Psoas muscle (tissue), 7 donors: ENCODE measurements at regions not wholly inside any gene's neighbourhood (a gene's known extent, or its start where the extent isn't known, plus 50 kb on each side); places are given as distances from the start of the nearest gene placed in this dataset.

Source experiments
- ATAC-seq, 4 donors: fragments of 200-7000 bp; cut with Tn5 transposase; one replicate each; pipeline ENCODE4 v1.9.1; 2020; ENCODE audit warnings: moderate library complexity in 3 of 4, mild to moderate bottlenecking in 2 of 4
- DNase-seq, 2 donors: peaks; one replicate each; pipeline ENCODE4 v3.0.0-alpha.2; 2020
- H3K27ac ChIP-seq: fragments of 200-600 bp; one replicate; pipeline ENCODE4 v1.8.0; 2022
- H3K27me3 ChIP-seq, 3 donors: fragments of 200-600 bp in 1 of 3; one replicate each; pipeline versions ENCODE4 v1.6.1 to v1.8.0; 2013 to 2022; ENCODE audit warnings: low read length in 2 of 3, mild to moderate bottlenecking in 2 of 3, moderate library complexity in 1 of 3; ENCODE audit not compliant: insufficient read depth in 3 of 3
- H3K36me3 ChIP-seq, 2 donors: fragments of 200-600 bp in 1 of 2; one replicate each; pipeline versions ENCODE4 v1.6.1 to v1.8.0; 2013 to 2022; ENCODE audit warnings: low read depth in 1 of 2, mild to moderate bottlenecking in 1 of 2, moderate library complexity in 1 of 2; ENCODE audit not compliant: insufficient read depth in 1 of 2
- H3K4me1 ChIP-seq: fragments of 200-600 bp; one replicate; pipeline ENCODE4 v1.8.0; 2022
- H3K4me3 ChIP-seq: fragments of 200-600 bp; one replicate; pipeline ENCODE4 v1.8.0; 2022; ENCODE audit warnings: mild to moderate bottlenecking
- H3K9me3 ChIP-seq: fragments of 200-600 bp; one replicate; pipeline ENCODE4 v1.8.0; 2022
- WGBS, 3 donors: extraction: QIAGEN DNeasy Blood & Tissue Kit; methylation state at CpG; one replicate each; pipeline versions ENCODE4 v1.1.6 to v1.1.7; 2013; 5-methylcytosine and 5-hydroxymethylcytosine counted together
- intact Hi-C, 2 donors: fragments of 100-400 bp; cut with DNase I; formaldehyde crosslinking; loops; one replicate each; pipeline versions ENCODE4 v1.11.0 to v1.14.2; 2022
- TF ChIP-seq, protein P1 (sequence below): fragments of 200-600 bp; IDR thresholded peaks from one replicate; pipeline ENCODE4 v1.8.0; 2022; ENCODE audit warnings: antibody characterized with exemption
- donor health status: healthy with polysubstance abuse.
- donor health status: DM: no; HTN: no; CAD: no; lungs with moderate emphysema.
- donor health status: Bipolar disorder and iron deficiency.
- donor health status: healthy.
- donor health status: DM: yes; HTN: yes; CAD: no.
- donor health status: DM: no; HTN: no; CAD: no.
- donor health status: DM: yes; HTN: yes; CAD: no.

DNA sequence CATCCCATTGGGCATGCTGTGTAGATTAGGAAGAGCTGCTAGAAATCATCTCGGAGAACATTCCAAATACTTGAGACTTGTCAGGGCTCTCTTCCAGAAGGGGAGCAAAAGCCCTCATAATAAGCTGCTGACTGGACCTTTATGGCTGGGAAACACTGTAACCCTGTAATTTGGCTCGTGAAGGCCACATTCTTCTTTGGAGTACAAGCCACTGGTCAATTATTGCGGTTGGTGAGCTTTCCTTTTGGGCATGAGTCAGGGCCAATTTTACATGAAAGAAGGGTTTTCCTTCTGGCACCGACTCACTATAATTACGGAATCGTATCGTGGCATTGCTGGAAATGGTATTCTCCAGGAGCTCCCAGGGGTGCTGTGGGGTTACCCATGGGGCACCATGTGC is 434.5 kb upstream of the RGMA start:
- Histone ChIP-seq H3K9me3 (no peaks in the 10 kb centered on the region), H3K27me3 (no peaks in the 10 kb centered on the region), H3K4me1 (peaks cover 12% of the 10 kb centered on the region), H3K4me3 (no peak overlapping the region), H3K36me3 (no peaks in the 10 kb centered on the region), H3K27ac (no peak overlapping the region)
- DNase-seq (no peak), ATAC-seq (no peak)
- intact Hi-C loops: no loop called here
- WGBS, 3 donors: 36 to 42% (median 41%) methylated on average over 7 of the region's 7 CpGs
- TF ChIP-seq, protein P1, sequence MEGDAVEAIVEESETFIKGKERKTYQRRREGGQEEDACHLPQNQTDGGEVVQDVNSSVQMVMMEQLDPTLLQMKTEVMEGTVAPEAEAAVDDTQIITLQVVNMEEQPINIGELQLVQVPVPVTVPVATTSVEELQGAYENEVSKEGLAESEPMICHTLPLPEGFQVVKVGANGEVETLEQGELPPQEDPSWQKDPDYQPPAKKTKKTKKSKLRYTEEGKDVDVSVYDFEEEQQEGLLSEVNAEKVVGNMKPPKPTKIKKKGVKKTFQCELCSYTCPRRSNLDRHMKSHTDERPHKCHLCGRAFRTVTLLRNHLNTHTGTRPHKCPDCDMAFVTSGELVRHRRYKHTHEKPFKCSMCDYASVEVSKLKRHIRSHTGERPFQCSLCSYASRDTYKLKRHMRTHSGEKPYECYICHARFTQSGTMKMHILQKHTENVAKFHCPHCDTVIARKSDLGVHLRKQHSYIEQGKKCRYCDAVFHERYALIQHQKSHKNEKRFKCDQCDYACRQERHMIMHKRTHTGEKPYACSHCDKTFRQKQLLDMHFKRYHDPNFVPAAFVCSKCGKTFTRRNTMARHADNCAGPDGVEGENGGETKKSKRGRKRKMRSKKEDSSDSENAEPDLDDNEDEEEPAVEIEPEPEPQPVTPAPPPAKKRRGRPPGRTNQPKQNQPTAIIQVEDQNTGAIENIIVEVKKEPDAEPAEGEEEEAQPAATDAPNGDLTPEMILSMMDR: no peak

DNA sequence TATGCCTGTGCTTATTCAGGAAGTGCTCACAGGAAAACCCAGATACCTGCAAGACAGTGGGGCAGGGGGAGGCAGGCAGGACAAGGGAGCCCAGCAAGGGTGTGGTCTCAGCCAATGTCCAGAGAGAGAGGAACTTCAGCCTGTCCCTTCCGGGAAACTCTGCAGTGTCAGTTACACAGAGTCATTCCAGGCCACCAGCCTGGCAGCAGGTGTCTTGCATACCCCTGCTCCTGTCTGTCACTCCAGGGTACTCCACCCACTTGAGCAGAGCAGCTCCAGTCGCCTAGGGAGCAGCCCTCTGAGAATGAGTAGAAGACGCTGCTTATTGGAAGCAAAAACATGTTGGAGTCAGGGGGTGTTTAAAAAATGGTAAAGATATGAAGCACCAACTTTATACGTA is 431.2 kb upstream of the RGMA start:
- Histone ChIP-seq H3K36me3 (no peaks in the 10 kb centered on the region), H3K9me3 (no peaks in the 10 kb centered on the region), H3K27me3 (no peaks in the 10 kb centered on the region), H3K4me1 (peaks cover 25% of the 10 kb centered on the region), H3K4me3 (peak overlapping the region; percentile 45), H3K27ac (peak overlapping the region; percentile 81)
- peak; percentile 96 to 99 (median 98) for ATAC-seq
- intact Hi-C loops: no loop called here
- DNase-seq: peak; percentile 57 to 81
- WGBS, 3 donors: 20 to 27% (median 22%) methylated on average over 4 of the region's 4 CpGs
- TF ChIP-seq, protein P1: peak; percentile 33

DNA sequence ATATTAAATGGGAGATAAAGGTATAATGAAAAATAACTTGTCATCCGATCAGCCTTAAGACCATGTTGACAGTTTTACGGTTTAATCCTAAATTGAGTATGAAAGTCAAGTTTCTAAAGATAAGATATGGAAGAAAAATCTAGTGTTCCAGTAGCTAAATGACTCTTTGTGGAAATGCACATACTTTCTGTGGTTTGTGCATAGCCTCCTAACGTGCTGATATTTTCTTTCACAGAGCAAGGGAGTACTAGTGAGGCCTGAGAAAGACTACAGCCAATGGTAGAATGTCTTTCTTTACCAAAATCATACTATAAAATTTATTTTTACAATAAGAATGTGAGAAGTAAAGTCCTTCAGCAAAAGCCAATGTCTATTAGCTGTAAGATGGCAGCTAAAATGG is 430.6 kb upstream of the RGMA start:
- WGBS, 3 donors: 79 to 91% (median 90%) methylated on average over 3 of the region's 3 CpGs
- DNase-seq (no peak), ATAC-seq (no peak)
- Histone ChIP-seq H3K4me1 (peaks cover 31% of the 10 kb centered on the region), H3K36me3 (no peaks in the 10 kb centered on the region), H3K27me3 (no peaks in the 10 kb centered on the region), H3K27ac (peak overlapping the region; percentile 81), H3K4me3 (no peak overlapping the region), H3K9me3 (no peaks in the 10 kb centered on the region)
- intact Hi-C loops: loop anchor here (5.0 kb wide), 2 partner anchors 52 to 432 kb away; partner anchors contain the start of gene RGMA (in 1 of the 2)
- TF ChIP-seq, protein P1: no peak

DNA sequence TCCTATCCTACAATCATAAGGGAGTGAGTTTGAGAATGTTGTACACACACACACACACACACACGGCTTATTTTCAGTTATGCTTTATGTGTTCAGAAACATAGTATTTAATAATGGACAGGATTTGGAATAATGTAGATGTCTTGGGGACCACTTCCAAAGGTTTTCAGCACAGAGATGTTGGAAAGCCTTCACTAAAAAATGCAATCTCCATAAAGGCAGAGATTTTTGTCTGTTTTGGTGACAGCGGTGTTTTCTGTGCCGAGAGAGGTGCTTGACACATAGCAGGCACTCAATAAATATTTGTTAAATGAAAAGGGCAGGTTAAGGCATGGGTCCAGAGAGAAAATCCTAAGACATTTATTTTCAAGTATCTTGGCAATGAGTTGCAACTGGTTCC is 428.2 kb upstream of the RGMA start:
- 80 to 89% (median 82%) methylated on average over 3 of the region's 3 CpGs for WGBS, 3 donors
- ATAC-seq (no peak), DNase-seq (no peak)
- Histone ChIP-seq H3K36me3 (no peaks in the 10 kb centered on the region), H3K27ac (no peak overlapping the region), H3K27me3 (no peaks in the 10 kb centered on the region), H3K4me1 (peaks cover 31% of the 10 kb centered on the region), H3K9me3 (no peaks in the 10 kb centered on the region), H3K4me3 (no peak overlapping the region)
- intact Hi-C loops: loop anchor here (5.0 kb wide), 2 partner anchors 50 to 430 kb away; partner anchors contain the start of gene RGMA (in 1 of the 2)
- TF ChIP-seq, protein P1: no peak
